DMS153 treated with DMSO at 0.1 percent for 48 hours (cell line): ENCODE measurements at regions not wholly inside any gene's neighbourhood (a gene's known extent, or its start where the extent isn't known, plus 50 kb on each side); places are given as distances from the start of the nearest gene placed in this dataset.
"Not testable (repeated sequence)": the region's sequence is repeated elsewhere in the genome, so short reads cannot be mapped to it uniquely, and the experiment has no call there.

Experiments
- DNase-seq: peaks from one replicate; lab custom pipeline; 2025; ENCODE audit not compliant: unreplicated experiment; lab: John Stamatoyannopoulos, UW

DNA sequence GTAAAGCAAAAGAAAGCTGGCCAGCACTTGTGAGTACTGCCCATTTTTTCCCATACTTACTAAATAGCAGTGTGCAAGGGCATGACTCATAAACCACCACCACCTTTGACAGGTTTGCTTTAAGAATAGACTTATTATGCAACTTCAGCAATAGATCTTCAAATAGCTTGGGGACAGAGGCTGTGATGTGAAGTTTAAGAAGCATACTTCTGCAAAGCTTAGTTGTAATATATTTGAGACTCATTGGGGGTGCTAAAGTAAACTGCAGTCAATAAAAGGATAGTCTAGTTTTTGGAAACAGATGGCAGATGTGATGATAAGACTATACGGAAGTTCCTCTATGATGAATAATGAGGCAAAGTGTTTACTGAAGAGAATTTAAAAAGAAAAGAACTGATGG lies 210.0 kb downstream of the PLA2G4A start:
- DNase-seq: no peak

DNA sequence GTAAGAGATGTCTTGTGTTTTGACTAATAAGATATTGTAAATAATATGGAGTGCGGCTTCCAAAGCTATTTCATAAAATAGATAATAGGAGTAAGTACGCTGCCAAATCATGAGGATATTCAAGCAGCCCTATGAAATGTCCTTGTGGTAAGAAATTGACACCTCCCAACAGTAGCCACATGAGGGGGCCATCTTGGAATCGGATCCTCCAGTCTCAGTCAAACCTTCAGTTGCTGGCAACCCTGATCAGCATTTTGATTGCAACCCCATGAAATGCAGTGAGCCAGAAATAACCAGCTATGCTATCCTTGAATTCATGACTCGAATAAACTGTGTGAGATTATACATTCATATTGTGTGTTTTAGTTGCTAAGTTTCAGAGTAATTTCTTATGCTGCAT lies 212.4 kb downstream of the PLA2G4A start:
- no peak for DNase-seq

DNA sequence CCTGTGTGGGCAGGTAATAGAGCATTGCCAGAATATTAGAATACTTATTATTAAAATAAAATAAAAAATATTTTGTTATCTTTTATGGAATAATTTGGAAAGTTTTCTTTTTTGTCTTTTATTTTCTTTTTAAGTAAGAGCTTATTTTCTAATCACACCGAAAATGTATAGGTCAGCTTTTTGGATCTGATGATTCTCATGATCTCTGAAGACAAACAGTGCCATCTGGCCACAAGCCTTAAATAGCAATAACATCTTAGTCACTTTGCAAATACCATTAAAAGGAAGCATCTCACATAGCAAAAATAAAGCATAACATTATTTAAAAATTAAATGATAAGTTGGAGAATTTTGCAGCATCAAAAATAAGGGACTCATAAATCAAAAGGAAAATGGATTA lies 213.8 kb downstream of the PLA2G4A start:
- DNase-seq: no peak

DNA sequence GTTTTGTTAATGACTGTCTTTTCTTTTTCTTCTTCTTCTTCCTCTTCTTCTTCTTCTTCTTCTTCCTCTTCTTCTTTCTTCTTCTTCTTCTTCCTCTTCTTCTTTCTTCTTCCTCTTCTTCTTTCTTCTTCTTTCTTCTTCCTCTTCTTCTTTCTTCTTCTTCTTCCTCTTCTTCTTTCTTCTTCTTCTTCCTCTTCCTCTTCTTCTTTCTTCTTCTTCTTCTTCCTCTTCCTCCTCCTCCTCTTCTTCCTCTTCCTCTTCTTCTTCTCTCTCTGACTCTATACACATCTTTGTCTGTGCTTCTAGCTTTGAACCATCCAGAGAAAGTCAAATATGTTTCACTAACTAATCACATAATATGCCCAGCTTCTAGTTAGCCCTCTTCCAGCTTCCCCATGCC lies 214.7 kb downstream of the PLA2G4A start:
- not testable (repeated sequence) for DNase-seq

DNA sequence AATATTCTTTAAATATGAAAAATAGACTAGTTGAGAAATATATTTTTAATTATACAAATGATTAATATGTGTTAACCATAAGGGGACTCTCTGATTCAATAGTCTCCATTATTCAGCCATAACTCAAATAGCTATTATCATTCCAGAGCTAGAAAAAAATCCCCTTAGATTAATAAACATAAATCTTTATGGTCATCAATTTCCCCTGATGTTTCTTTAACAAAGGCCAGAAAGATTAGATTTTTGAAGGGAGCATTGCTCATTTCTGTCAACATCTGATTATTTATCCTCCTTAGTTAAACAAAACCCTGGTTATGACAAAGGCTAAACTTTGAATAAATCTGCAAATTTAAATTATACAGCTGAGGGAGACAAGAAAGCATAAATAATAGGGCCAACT lies 215.7 kb downstream of the PLA2G4A start:
- no peak for DNase-seq

DNA sequence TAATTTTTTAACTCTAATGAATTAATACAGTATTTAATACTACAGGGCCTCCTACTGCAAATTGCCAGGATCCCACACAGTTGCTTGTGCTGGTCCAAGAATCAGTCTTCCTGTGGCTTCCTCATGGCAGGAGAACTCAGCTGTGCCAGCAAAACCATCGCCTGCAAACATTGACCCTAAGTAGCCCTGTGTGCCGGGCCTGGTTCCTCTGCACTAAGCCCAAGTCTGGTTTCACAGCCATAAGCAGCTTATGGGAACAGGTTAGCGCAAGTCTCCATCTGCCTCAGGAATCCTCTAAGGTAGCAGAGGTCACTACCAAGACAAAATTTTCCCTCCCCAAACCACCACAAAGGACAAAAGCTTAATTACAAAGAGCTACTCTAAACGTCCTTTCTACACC lies 216.6 kb downstream of the PLA2G4A start:
- no peak for DNase-seq

DNA sequence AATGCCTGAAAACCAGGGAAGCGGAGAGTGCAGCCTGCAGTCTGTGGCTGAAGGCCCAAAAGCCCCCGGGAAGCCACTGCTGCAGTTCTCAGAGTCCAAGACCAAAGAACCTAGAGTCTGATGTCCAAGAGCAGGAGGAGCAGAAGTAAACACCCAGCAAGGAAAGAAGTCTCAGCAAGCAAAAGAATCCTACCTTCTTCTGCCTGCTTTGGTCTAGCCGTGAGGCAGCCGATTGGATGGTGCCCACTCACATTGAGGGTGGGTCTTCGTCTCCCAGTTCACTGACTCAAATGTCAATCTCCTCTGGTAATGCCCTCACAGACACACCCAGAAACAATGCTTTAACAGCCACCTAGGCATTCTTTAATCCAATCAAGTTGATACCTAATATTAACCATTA lies 217.5 kb downstream of the PLA2G4A start:
- no peak for DNase-seq

DNA sequence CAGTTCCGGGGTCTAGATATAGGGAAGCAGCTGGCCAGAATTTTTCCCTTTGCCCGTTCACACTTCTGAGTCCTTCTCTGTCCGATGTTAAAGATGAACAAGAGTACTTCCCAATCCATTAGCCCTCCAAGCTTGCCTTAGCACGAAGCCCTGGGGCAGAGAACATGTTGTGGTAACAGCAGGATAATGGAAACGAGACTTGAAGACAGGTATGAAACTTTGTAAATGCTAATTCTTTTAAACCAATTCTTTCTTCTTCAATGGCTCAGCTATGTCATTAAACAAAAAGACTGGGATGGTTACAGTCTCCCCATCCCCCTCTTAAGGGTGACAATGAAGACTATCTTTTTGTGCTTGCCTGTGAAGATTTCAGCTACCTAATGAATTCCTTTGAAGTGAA lies 218.5 kb downstream of the PLA2G4A start:
- no peak for DNase-seq

DNA sequence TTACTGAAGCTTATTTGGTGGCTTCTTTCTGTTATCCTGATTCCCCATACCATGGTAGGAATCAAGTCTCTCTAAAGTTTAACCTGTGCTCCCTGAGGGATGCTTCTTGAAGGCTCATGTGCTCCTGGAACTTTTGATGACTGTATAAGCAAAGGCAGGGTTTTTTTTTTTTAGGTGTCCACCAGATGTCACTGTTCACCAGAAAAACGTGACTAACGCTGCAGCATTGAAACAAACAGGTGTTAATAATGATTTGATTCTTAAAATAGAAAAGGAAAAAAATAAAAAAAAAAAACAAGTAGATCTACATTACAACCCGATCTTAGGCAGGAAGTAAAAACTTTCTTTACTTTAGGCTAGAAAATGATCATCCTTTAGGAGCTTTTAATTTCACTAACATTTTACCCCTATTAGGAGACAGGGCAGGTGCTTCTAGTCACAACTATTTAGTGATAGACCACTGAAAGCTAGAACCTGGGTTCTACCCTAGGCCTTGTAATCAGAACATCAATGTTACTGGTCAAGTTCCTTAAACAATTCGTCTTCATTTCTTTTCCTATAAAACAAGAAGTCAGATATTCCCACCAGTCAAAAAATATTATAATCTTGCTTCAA lies 223.0 kb downstream of the PLA2G4A start:
- peak; percentile 72 for DNase-seq

DNA sequence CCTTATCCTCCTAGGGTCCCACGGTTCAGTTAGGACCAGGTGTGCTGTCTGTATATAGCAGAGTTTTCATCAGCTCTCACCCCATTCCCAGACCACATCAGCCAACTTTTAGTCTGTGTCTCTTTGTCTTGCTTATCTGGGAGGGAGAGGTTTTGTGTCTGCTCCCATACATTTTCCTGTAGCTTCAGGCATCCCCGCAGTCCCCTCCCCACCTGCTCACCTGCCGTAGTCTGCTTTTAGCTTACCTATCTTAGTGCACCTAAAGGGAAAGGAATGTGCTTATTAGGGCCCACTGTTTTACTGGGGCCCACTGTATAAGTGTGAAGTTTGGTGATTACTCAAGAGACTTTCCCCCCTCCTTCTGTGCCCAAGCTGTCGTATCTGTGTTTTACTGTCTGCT lies 225.1 kb downstream of the PLA2G4A start:
- DNase-seq: no peak

DNA sequence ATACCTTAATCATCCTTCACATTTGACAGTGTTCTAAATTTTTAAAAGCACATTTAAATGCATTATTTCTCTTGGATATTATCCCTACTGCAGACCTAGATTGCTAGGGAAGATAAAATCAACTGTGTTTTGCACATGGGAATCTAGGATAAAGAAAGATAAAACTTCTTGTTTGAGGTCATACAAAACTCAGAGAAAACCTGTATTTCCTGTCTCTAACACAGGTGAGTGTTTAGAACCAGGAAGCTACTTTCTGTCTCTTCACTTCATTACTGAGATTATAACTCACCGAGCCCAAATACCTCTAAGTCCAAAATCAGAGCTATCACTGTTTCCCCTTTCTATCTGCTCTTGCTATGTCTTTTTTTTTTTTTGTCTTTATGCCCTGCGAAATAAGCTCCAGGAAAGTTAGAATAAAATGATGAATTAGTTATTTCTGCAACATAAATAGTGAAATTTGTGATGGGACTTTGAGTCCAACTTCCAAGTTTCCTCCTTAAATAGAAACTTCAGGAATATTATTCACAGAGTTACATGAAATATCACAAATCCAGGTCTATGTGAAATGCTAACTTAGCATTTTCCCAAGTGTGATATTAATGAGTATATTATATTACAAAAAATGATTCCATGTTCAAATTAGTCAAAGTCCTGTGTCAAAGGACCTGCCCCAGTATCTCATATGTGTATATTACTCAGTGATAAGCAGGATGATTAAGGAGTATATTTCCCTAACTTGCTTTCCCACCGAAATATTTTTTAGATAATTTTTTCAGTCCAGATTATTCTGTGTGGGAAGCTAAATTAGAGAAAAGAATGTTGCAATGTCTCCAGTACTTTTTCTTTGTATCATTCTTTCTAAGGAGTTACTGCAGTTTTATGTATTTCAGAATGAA lies 226.4 kb downstream of the PLA2G4A start:
- no peak for DNase-seq

DNA sequence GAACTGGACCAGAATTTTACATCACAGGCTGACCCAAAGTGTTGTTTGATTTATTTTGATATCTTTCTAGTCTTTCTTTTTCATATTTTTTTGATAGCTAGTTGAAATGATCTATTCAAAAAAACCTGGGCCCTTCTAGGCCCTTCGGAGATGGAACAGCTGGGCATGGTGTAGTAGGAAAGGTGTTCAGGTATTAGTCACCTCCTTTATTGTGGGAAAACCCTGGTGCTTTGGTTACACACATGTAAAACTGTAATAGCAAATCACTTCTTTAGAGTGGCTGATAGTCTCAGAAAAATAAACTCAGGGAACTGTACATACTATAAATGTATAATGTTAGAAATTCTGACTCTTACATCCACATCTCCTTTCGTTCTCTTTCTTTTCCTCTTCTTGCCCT lies 234.5 kb downstream of the PLA2G4A start:
- no peak for DNase-seq

DNA sequence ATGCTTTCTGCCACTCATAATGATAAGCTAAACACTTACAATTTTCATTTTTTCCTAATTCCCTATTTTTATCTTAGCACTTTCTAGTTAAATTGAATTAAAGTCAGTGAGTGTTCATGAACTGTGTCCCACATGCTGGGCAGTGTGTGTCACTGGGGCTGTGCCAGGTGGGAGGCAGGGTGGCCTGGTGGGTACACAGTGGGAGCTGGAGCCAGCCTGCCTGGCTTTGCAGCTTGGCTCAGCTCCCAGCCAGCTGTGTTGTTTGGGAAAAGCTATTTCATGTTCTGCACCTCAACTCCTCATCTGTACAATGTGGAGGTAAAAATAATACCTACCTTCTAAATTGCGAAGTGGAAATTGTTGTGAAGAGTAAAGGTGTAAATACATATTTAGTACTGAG lies 238.4 kb downstream of the PLA2G4A start:
- peak; percentile 29 for DNase-seq

DNA sequence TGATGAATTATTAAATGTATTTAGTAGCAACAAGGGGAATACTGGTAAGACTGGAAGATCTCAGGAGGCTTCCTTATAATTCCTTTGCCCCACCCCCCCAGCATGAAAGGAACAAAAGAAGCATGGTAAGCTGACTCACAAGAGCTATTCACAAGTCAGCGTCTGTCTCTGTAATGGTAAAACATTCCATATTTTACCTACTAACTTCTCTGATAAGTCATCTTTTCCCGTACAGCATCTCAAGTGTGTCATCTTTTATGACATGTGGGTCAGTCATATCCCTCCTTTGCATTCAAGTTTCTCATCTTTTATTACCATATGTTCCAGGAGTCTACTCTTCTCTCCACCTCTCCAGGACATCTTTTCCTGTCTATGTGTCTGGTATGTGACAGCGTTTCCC lies 241.3 kb downstream of the PLA2G4A start:
- no peak for DNase-seq

DNA sequence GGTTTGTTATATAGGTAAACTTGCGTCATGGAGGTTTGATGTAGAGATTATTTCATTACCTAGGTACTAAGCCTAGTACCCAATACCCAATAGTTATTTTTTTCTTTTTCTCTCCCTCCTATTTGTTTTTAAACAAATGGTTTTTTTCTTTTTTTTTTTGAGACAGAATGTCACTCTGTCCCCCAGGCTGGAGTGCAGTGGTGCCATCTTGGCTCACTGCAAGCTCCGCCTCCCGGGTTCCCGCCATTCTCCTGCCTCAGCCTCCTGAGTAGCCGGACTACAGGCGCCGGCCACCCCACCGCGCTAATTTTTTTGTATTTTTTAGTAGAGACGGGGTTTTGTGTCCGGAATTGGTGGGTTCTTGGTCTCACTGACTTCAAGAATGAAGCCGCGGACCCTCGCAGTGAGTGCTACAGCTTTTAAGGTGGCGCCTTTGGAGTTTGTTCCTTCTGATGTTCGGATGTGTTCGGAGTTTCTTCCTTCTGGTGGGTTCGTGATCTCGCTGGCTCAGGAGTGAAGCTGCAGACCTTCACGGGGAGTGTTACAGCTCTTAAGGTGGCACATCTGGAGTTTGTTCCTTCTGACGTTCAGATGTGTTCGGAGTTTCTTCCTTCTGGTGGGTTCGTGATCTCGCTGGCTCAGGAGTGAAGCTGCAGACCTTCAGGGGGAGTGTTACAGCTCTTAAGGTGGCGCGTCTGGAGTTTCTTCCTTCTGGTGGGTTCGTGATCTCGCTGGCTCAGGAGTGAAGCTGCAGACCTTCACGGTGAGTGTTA lies 243.7 kb downstream of the PLA2G4A start:
- not testable (repeated sequence) for DNase-seq

DNA sequence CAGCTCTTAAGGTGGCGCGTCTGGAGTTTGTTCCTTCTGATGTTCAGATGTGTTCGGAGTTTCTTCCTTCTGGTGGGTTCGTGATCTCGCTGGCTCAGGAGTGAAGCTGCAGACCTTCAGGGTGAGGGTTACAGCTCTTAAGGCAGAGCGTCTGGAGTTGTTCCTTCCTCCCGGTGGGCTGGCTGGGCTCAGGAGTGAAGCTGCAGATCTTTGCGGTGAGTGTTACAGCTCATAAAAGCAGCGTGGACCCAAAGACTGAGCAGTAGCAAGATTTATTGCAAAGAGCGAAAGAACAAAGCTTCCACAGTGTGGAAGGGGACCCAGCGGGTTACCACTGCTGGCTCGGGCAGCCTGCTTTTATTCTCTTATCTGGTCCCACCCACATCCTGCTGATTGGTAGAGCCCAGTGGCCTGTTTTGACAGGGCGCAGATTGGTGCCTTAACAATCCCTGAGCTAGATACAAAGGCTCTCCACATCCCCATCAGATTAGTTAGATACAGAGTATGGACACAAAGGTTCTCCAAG lies 244.3 kb downstream of the PLA2G4A start:
- not testable (repeated sequence) for DNase-seq

DNA sequence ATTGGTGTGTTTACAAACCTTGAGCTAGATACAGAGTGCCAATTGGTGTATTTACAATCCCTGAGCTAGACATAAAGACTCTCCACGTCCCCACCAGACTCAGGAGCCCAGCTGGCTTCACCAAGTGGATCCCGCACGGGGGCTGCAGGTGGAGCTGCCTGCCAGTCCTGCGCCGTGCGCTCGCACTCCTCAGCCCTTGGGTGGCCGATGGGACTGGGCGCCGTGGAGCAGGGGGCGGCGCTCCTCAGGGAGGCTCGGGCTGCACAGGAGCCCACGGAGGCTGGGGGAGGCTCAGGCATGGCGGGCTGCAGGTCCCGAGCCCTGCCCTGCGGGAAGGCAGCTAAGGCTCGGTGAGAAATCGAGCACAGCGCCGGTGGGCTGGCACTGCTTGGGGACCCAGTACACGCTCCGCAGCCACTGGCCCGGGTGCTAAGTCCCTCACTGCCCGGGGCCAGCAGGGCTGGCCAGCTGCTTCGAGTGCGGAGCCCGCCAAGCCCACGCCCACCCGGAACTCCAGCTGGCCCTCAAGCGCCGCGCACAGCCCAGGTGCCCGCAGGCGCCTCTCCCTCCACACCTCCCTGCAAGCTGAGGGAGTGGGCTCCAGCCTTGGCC lies 245.0 kb downstream of the PLA2G4A start:
- DNase-seq: not testable (repeated sequence)

DNA sequence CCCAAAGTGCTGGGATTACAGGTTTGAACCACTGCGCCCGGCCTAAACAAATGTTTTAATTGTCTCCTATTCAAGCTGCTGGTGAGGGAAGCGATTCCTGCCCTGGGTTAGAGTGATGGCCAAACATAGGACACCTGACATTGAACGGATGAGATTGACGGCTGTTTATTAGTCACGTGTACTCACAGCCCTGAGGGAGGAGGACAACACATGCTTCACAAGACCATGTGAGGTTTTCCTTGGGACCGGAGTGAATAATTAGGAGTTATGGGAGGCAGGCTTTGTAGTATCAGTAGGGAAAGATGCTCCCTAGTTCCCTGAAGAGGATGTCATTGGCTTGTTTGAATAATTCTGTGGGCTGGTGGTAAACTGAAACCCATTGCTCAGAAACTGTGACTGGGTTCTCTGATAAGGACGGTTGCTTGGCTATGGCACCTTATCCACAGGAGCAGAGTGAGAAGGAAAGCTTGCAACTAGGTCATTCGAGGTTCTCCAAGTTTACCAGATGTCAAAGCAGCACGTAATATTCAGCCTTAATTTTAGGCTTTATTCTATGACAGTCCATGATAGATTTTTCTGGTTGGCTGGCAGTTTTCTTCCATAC lies 245.8 kb downstream of the PLA2G4A start:
- no peak for DNase-seq

DNA sequence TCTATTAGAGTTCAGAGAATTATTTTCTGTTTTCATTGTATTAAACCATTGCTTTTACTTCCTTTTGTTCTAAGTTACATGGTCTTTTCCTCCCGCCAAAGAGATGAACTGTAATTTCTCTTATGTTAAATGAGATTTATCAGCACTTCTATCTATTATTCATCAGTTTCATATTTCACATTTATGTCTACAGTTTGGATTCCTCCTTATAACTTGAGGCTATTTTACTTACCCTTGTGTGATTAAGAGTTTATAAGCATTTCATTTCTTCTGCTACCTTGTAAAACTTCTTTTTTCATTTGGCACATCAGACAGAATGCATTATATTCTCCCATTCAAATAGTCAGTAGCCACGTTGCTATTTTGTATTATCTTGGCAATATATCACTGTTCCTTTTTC lies 248.2 kb downstream of the PLA2G4A start:
- DNase-seq: no peak

DNA sequence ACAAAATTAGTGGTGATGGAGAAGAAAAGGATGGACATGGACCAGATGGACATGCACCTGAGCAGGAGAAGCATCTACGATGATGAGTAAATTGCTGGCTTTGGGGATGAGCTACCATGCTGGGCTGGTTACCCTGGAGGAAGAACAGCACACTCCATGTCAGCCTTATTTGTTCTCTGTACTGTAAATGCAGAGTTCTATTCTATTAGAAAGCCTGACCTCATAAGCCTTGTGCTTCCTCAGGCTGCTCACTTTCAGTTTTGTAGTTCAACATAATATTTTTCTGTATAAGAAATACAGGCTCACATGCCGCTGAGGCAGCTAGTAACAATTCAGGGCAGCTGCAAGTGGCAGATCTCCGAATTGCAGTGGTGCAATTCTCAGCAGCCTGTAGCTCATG lies 249.6 kb downstream of the PLA2G4A start:
- no peak for DNase-seq

DNA sequence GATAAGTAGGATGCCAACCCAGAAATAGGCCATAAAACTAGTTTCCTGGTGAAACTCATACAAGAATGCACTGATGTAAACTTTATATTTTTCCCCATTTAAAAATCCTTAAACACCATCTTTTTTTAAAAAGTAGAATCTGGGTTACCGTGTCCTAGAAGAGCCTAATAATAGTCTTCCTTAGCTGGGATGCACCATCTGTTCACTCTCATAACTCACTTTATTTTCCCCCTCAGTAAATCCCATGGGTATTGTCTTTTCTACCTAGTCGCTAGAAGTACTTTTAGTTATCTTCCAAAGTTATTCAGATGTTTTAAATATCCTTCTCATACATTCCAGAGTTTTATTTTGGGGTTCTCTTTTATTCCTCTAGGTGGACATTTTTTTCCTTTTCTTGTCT lies 250.2 kb downstream of the PLA2G4A start:
- no peak for DNase-seq
